ENCODE measurements at regions not wholly inside any gene's neighbourhood (a gene's known extent, or its start where the extent isn't known, plus 50 kb on each side); places are given as distances from the start of the nearest gene placed in this dataset.

GRCh38 chr13:33910255-33910654, 92.3 kb downstream of the RFC3 start:
- H4K20me1 ChIP-seq (ENCODE audit: insufficient read depth) = no peaks in the 10 kb centered on the region
- no peak for TF ChIP-seq CTCF (conservative IDR thresholded peaks at IDR 0.05)
- TF ChIP-seq EZH2 (IDR thresholded peaks at IDR 0.05; ENCODE audit: low read depth) = no peak
- intact Hi-C loops (cut with micrococcal nuclease; ENCODE audit: unreplicated experiment) = no loop called here
- ChIA-PET CTCF (no interaction called here), POLR2A (ENCODE audit: unreplicated experiment) (no interaction called here)
- no peak overlapping the region for H3K4me2 ChIP-seq
- H3K27me3 ChIP-seq (ENCODE audit: insufficient read depth, low read depth) = no peaks in the 10 kb centered on the region
- no peaks in the 10 kb centered on the region for H3F3A ChIP-seq (ENCODE audit: insufficient read depth, low read depth)
- no peak overlapping the region for H3K4me3 ChIP-seq
- no peak overlapping the region for H3K27ac ChIP-seq
- BruUV-seq (replicated peaks) = no TSS peak
- no peaks in the 10 kb centered on the region for H3K79me2 ChIP-seq (ENCODE audit: low read depth)
- no peaks in the 10 kb centered on the region for H3K4me1 ChIP-seq (replicated peaks; ENCODE audit: insufficient read depth)
- no peak overlapping the region for H2AFZ ChIP-seq
- no peaks in the 10 kb centered on the region for H3K9me2 ChIP-seq (ENCODE audit: insufficient read depth)
- no peak for DNase-seq
- no peaks in the 10 kb centered on the region for H3K36me3 ChIP-seq (ENCODE audit: low read depth)
- no peaks in the 10 kb centered on the region for H3K9me3 ChIP-seq (ENCODE audit: insufficient read depth, low read depth)

GRCh38 chr13:33911521-33911920, 93.6 kb downstream of the RFC3 start:
- TF ChIP-seq CTCF (conservative IDR thresholded peaks at IDR 0.05) = no peak
- TF ChIP-seq EZH2 (IDR thresholded peaks at IDR 0.05; ENCODE audit: low read depth) = no peak
- CTCF ChIA-PET = no interaction called here
- Histone ChIP-seq H3K36me3 (ENCODE audit: low read depth) (no peaks in the 10 kb centered on the region), H3K4me1 (replicated peaks; ENCODE audit: insufficient read depth) (no peaks in the 10 kb centered on the region), H3K27me3 (ENCODE audit: insufficient read depth, low read depth) (no peaks in the 10 kb centered on the region), H4K20me1 (ENCODE audit: insufficient read depth) (no peaks in the 10 kb centered on the region), H3K4me2 (no peak overlapping the region), H2AFZ (no peak overlapping the region), H3K79me2 (ENCODE audit: low read depth) (no peaks in the 10 kb centered on the region), H3K9me3 (ENCODE audit: insufficient read depth, low read depth) (no peaks in the 10 kb centered on the region), H3K9me2 (ENCODE audit: insufficient read depth) (no peaks in the 10 kb centered on the region), H3K4me3 (no peak overlapping the region), H3K27ac (no peak overlapping the region), H3F3A (ENCODE audit: insufficient read depth, low read depth) (no peaks in the 10 kb centered on the region)
- POLR2A ChIA-PET (ENCODE audit: unreplicated experiment) = no interaction called here
- BruUV-seq (replicated peaks) = no TSS peak
- DNase-seq = no peak
- intact Hi-C loops (cut with micrococcal nuclease; ENCODE audit: unreplicated experiment) = no loop called here

- Histone ChIP-seq H3K4me1 (replicated peaks; ENCODE audit: insufficient read depth) (peaks cover 15% of the 10 kb centered on the region), H2AFZ (no peak overlapping the region), H3K4me2 (no peak overlapping the region), H3K4me3 (no peak overlapping the region), H3K27ac (no peak overlapping the region), H3K9me2 (ENCODE audit: insufficient read depth) (no peaks in the 10 kb centered on the region), H3K36me3 (ENCODE audit: low read depth) (no peaks in the 10 kb centered on the region), H3K79me2 (ENCODE audit: low read depth) (no peaks in the 10 kb centered on the region), H3K9me3 (ENCODE audit: insufficient read depth, low read depth) (no peaks in the 10 kb centered on the region), H3K27me3 (ENCODE audit: insufficient read depth, low read depth) (no peaks in the 10 kb centered on the region), H4K20me1 (ENCODE audit: insufficient read depth) (no peaks in the 10 kb centered on the region), H3F3A (ENCODE audit: insufficient read depth, low read depth) (0 out of 2 replicates have a peak, but pooled peaks cover 4% of the 10 kb centered on the region)
- CTCF ChIA-PET = no interaction called here
- TF ChIP-seq CTCF (conservative IDR thresholded peaks at IDR 0.05) = no peak
- no peak for TF ChIP-seq EZH2 (IDR thresholded peaks at IDR 0.05; ENCODE audit: low read depth)
- BruUV-seq (replicated peaks) = no TSS peak
- intact Hi-C loops (cut with micrococcal nuclease; ENCODE audit: unreplicated experiment) = no loop called here
- DNase-seq = no peak
- POLR2A ChIA-PET (ENCODE audit: unreplicated experiment) = no interaction called here
These were observed 95.9 kb downstream of the RFC3 start for GRCh38 chr13:33913829-33914228.
